ENCODE measurements at regions not wholly inside any gene's neighbourhood (a gene's known extent, or its start where the extent isn't known, plus 50 kb on each side); places are given as distances from the start of the nearest gene placed in this dataset.

DNA sequence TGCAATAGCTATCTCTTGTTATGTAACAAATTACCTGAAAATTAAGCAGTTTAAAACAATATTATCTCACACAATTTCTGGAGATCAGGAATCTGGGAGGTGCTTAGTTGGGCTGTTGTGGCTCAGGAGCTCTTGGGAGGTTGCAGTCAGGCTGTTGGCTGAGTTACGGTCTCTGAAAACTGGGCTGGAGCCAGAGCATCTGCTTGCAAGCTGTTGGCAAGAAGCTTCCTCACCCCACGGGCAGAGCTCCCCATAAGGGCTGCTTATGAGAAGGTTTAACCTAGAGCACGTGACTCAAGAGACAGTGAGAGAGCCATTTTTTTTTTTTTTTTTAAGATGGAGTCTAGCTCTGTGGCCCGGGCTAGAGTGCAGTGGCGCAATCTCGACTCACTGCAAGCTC is 346.8 kb downstream of the ATP23 start:
- no peak for TF ChIP-seq POLR2AphosphoS5 (IDR thresholded peaks at IDR 0.05; ENCODE audit: low read depth, low read length)
- TF ChIP-seq SPI1 (IDR thresholded peaks at IDR 0.05; ENCODE audit: low read depth, low read length), result no peak
